B cell (primary cell): ENCODE measurements at regions not wholly inside any gene's neighbourhood (a gene's known extent, or its start where the extent isn't known, plus 50 kb on each side); places are given as distances from the start of the nearest gene placed in this dataset.

Experiments used
- EZH2 ChIP-seq: IDR thresholded peaks from 2 replicates; pipeline ENCODE4 v1.6.1; 2012; ENCODE audit warnings: borderline replicate concordance, low read depth, mild to moderate bottlenecking, moderate library complexity, low read length; ENCODE audit not compliant: insufficient read depth, poor library complexity, severe bottlenecking
- TF ChIP-seq, protein P1 (sequence below): fragments of 200-600 bp; IDR thresholded peaks from one replicate; pipeline ENCODE4 v1.8.0; 2022; ENCODE audit warnings: antibody characterized with exemption, mild to moderate bottlenecking

DNA sequence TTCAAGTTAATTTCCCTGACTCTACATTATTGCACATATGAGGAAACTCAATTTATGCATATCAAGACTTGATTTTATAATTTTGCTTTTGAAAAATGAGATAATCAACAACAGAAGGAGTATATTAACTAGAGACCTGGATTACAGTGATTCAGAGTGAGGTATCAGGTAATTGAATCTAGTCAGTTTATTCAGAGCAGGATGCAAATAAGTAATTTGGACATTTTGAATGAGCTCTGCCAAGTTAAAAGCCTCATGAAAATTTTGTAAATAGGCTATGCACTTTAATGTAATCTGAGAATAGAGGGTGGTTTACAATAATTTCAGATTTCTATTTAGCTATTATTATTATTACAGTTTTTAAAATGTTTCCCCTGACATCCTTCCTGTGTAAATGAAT, 203.7 kb upstream of the EMCN start:
- TF ChIP-seq, protein P1, sequence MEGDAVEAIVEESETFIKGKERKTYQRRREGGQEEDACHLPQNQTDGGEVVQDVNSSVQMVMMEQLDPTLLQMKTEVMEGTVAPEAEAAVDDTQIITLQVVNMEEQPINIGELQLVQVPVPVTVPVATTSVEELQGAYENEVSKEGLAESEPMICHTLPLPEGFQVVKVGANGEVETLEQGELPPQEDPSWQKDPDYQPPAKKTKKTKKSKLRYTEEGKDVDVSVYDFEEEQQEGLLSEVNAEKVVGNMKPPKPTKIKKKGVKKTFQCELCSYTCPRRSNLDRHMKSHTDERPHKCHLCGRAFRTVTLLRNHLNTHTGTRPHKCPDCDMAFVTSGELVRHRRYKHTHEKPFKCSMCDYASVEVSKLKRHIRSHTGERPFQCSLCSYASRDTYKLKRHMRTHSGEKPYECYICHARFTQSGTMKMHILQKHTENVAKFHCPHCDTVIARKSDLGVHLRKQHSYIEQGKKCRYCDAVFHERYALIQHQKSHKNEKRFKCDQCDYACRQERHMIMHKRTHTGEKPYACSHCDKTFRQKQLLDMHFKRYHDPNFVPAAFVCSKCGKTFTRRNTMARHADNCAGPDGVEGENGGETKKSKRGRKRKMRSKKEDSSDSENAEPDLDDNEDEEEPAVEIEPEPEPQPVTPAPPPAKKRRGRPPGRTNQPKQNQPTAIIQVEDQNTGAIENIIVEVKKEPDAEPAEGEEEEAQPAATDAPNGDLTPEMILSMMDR, result no peak
- TF ChIP-seq EZH2, result no peak
